Brain microvascular endothelial cell (primary cell): ENCODE measurements at regions not wholly inside any gene's neighbourhood (a gene's known extent, or its start where the extent isn't known, plus 50 kb on each side); places are given as distances from the start of the nearest gene placed in this dataset.

Experiments
- DNase-seq: peaks from one replicate; pipeline ENCODE4 v3.0.0-alpha.2; 2020
- H3K27ac ChIP-seq: fragments of 250-450 bp; sonication (Bioruptor Pico); 2 replicates; pipeline ENCODE4 v1.5.1; 2020; ENCODE audit warnings: mild to moderate bottlenecking, moderate library complexity
- H3K27me3 ChIP-seq: fragments of 250-450 bp; sonication (Bioruptor Pico); replicated peaks from 2 replicates; pipeline ENCODE4 v1.5.1; 2020; ENCODE audit warnings: mild to moderate bottlenecking
- H3K36me3 ChIP-seq: fragments of 250-450 bp; sonication (Bioruptor Pico); replicated peaks from 2 replicates; pipeline ENCODE4 v1.5.1; 2020; ENCODE audit warnings: mild to moderate bottlenecking
- H3K4me3 ChIP-seq: 2 replicates; pipeline ENCODE4 v1.5.1; 2011; ENCODE audit warnings: low read depth, mild to moderate bottlenecking, control low read depth, low read length, moderate library complexity
- CTCF ChIP-seq: IDR thresholded peaks from 2 replicates; pipeline ENCODE4 v1.5.1; 2011; ENCODE audit warnings: low read depth, mild to moderate bottlenecking, moderate library complexity, low read length, control low read depth, inconsistent platforms; ENCODE audit errors: missing control alignments
- in situ Hi-C: cut with HindIII; loops from 2 replicates; pipeline ENCODE4 v1.10.0; 2017; ENCODE audit warnings: low sequenced_read_pairs, low pct_ligation_motif_present

GRCh38 chr9:126165755-126166154 lies 160.9 kb upstream of the MVB12B start:
- Histone ChIP-seq H3K27ac (no peak overlapping the region), H3K27me3 (no peaks in the 10 kb centered on the region), H3K4me3 (no peak overlapping the region), H3K36me3 (no peaks in the 10 kb centered on the region)
- in situ Hi-C loops, result no loop called here
- no peak for DNase-seq
- TF ChIP-seq CTCF, result no peak

- DNase-seq, result no peak
- no peak for TF ChIP-seq CTCF
- in situ Hi-C loops, result no loop called here
- no peaks in the 10 kb centered on the region for H3K36me3 ChIP-seq
- no peaks in the 10 kb centered on the region for H3K27me3 ChIP-seq
- no peak overlapping the region for H3K4me3 ChIP-seq
- no peak overlapping the region for H3K27ac ChIP-seq
Observed at GRCh38 chr9:126166291-126166690, 160.3 kb upstream of the MVB12B start.

GRCh38 chr9:126166866-126167265 lies 159.8 kb upstream of the MVB12B start:
- Histone ChIP-seq H3K36me3 (no peaks in the 10 kb centered on the region), H3K27ac (no peak overlapping the region), H3K4me3 (no peak overlapping the region), H3K27me3 (no peaks in the 10 kb centered on the region)
- no peak for TF ChIP-seq CTCF
- no peak for DNase-seq
- in situ Hi-C loops, result no loop called here

GRCh38 chr9:126169736-126170135 lies 156.9 kb upstream of the MVB12B start:
- no peak for TF ChIP-seq CTCF
- in situ Hi-C loops, result no loop called here
- Histone ChIP-seq H3K27ac (no peak overlapping the region), H3K27me3 (no peaks in the 10 kb centered on the region), H3K36me3 (no peaks in the 10 kb centered on the region), H3K4me3 (no peak overlapping the region)
- no peak for DNase-seq

- Histone ChIP-seq H3K27ac (no peak overlapping the region), H3K4me3 (no peak overlapping the region), H3K36me3 (no peaks in the 10 kb centered on the region), H3K27me3 (no peaks in the 10 kb centered on the region)
- no peak for TF ChIP-seq CTCF
- in situ Hi-C loops, result no loop called here
- no peak for DNase-seq
Observed at GRCh38 chr9:126170286-126170823, 156.3 kb upstream of the MVB12B start.

- no peak overlapping the region for H3K27ac ChIP-seq
- H3K27me3 ChIP-seq, result no peaks in the 10 kb centered on the region
- in situ Hi-C loops, result no loop called here
- TF ChIP-seq CTCF, result no peak
- H3K36me3 ChIP-seq, result no peaks in the 10 kb centered on the region
- no peak overlapping the region for H3K4me3 ChIP-seq
- DNase-seq, result no peak
Observed at GRCh38 chr9:126171641-126172040, 155.0 kb upstream of the MVB12B start.
